ENCODE measurements at regions not wholly inside any gene's neighbourhood (a gene's known extent, or its start where the extent isn't known, plus 50 kb on each side); places are given as distances from the start of the nearest gene placed in this dataset.

GRCh38 chr5:1642221-1642620 is 118.5 kb upstream of the LPCAT1 start:
- no peak overlapping the region for H3K27ac ChIP-seq
- no peak for TF ChIP-seq CTCF (conservative IDR thresholded peaks at IDR 0.05)
- TF ChIP-seq ZFX (IDR thresholded peaks at IDR 0.05), result no peak

- TF ChIP-seq CTCF (conservative IDR thresholded peaks at IDR 0.05) (peak; percentile 97), ZFX (IDR thresholded peaks at IDR 0.05) (no peak)
Observed at GRCh38 chr5:1641560-1642166, 117.9 kb upstream of the LPCAT1 start.

GRCh38 chr5:1641041-1641440 is 117.3 kb upstream of the LPCAT1 start:
- H3K27ac ChIP-seq, result no peak overlapping the region
- TF ChIP-seq ZFX (IDR thresholded peaks at IDR 0.05) (no peak), CTCF (conservative IDR thresholded peaks at IDR 0.05) (no peak)

More at GRCh38 chr5:1641560-1642166, 117.9 kb upstream of the LPCAT1 start:
- H3K27ac ChIP-seq, result no peak overlapping the region

- TF ChIP-seq ZFX (IDR thresholded peaks at IDR 0.05), result no peak
- TF ChIP-seq CTCF (conservative IDR thresholded peaks at IDR 0.05), result no peak
- no peak overlapping the region for H3K27ac ChIP-seq
Observed at GRCh38 chr5:1640421-1640881, 116.7 kb upstream of the LPCAT1 start.

- TF ChIP-seq CTCF (conservative IDR thresholded peaks at IDR 0.05) (no peak), ZFX (IDR thresholded peaks at IDR 0.05) (no peak)
- no peak overlapping the region for H3K27ac ChIP-seq
Observed at GRCh38 chr5:1639757-1640156, 116.0 kb upstream of the LPCAT1 start.

- H3K27ac ChIP-seq, result no peak overlapping the region
- no peak for TF ChIP-seq CTCF (conservative IDR thresholded peaks at IDR 0.05)
- no peak for TF ChIP-seq ZFX (IDR thresholded peaks at IDR 0.05)
Observed at GRCh38 chr5:1638658-1639400, 115.1 kb upstream of the LPCAT1 start.
